ENCODE measurements at regions not wholly inside any gene's neighbourhood (a gene's known extent, or its start where the extent isn't known, plus 50 kb on each side); places are given as distances from the start of the nearest gene placed in this dataset.

- H3K36me3 ChIP-seq, result no peaks in the 10 kb centered on the region
- H3K9me3 ChIP-seq, result no peaks in the 10 kb centered on the region
- no peak for TF ChIP-seq CTCF (IDR thresholded peaks at IDR 0.05)
- ATAC-seq (no peak), DNase-seq (peak in 1 of 6 donors; percentile 45), FAIRE-seq (no peak)
- H3K4me1 ChIP-seq, result peaks cover 0 to 5% (median 5%) of the 10 kb centered on the region in 3 donors
- WGBS, 2 donors, result 88 to 89% methylated on average over 23 of the region's 23 CpGs
- no peak overlapping the region for H3K4me3 ChIP-seq
- H3K27me3 ChIP-seq, result no peaks in the 10 kb centered on the region
- intact Hi-C loops (cut with DNase I), result no loop called here
- no peak overlapping the region for H3K27ac ChIP-seq
These were observed 154.3 kb upstream of the IQSEC1 start for GRCh38 chr3:13227315-13228165.

GRCh38 chr3:13224967-13225366, 151.7 kb upstream of the IQSEC1 start:
- intact Hi-C loops (cut with DNase I), result no loop called here

GRCh38 chr3:13223574-13224237, 150.5 kb upstream of the IQSEC1 start:
- peak; percentile 61 to 85 (median 76) for ATAC-seq
- no peaks in the 10 kb centered on the region for H3K27me3 ChIP-seq
- no peaks in the 10 kb centered on the region for H3K36me3 ChIP-seq
- no peak overlapping the region for H3K4me3 ChIP-seq
- TF ChIP-seq CTCF (IDR thresholded peaks at IDR 0.05), result no peak
- intact Hi-C loops (cut with DNase I), result no loop called here
- H3K27ac ChIP-seq, result no peak overlapping the region
- WGBS, 2 donors, result 50 to 56% methylated on average over 17 of the region's 17 CpGs
- FAIRE-seq, result no peak
- no peaks in the 10 kb centered on the region for H3K9me3 ChIP-seq
- peak; percentile 67 to 85 (median 78) for DNase-seq
- peaks cover 6 to 24% (median 14%) of the 10 kb centered on the region in 3 donors for H3K4me1 ChIP-seq

More at GRCh38 chr3:13224967-13225366, 151.7 kb upstream of the IQSEC1 start:
- no peak for TF ChIP-seq CTCF (IDR thresholded peaks at IDR 0.05)
- ATAC-seq (no peak), FAIRE-seq (no peak), DNase-seq (no peak)
- Histone ChIP-seq H3K4me1 (peaks cover 4 to 15% (median 14%) of the 10 kb centered on the region in 3 donors), H3K27ac (no peak overlapping the region), H3K9me3 (no peaks in the 10 kb centered on the region), H3K36me3 (no peaks in the 10 kb centered on the region), H3K27me3 (no peaks in the 10 kb centered on the region), H3K4me3 (no peak overlapping the region)
- WGBS, 2 donors, result 90 to 91% methylated on average over 4 of the region's 4 CpGs

GRCh38 chr3:13222891-13223573, 149.8 kb upstream of the IQSEC1 start:
- 81 to 88% methylated on average over 10 of the region's 10 CpGs for WGBS, 2 donors

More at GRCh38 chr3:13222891-13223573, 149.8 kb upstream of the IQSEC1 start:
- no peaks in the 10 kb centered on the region for H3K27me3 ChIP-seq
- ATAC-seq (no peak), DNase-seq (peak in 1 of 6 donors; percentile 43), FAIRE-seq (no peak)
- intact Hi-C loops (cut with DNase I), result no loop called here
- no peaks in the 10 kb centered on the region for H3K9me3 ChIP-seq
- no peak for TF ChIP-seq CTCF (IDR thresholded peaks at IDR 0.05)
- peaks cover 6 to 24% (median 14%) of the 10 kb centered on the region in 3 donors for H3K4me1 ChIP-seq
- H3K36me3 ChIP-seq, result no peaks in the 10 kb centered on the region
- H3K27ac ChIP-seq, result no peak overlapping the region
- H3K4me3 ChIP-seq, result no peak overlapping the region
